Loucy (cell line): ENCODE measurements at regions not wholly inside any gene's neighbourhood (a gene's known extent, or its start where the extent isn't known, plus 50 kb on each side); places are given as distances from the start of the nearest gene placed in this dataset.

Experiments
- H2AFZ ChIP-seq: fragments of 200-600 bp; sonication (generic); 2 replicates; pipeline ENCODE4 v1.6.0; 2016; ENCODE audit warnings: antibody characterized with exemption, mild to moderate bottlenecking, low read length, moderate library complexity
- H3F3A ChIP-seq: fragments of 200-600 bp; 2 replicates; pipeline ENCODE4 v1.6.0; 2016; ENCODE audit warnings: antibody characterized with exemption, low read depth, mild to moderate bottlenecking
- H3K27me3 ChIP-seq: fragments of 200-600 bp; sonication (generic); 2 replicates; pipeline ENCODE4 v1.6.1; 2014; ENCODE audit warnings: low read length, mild to moderate bottlenecking; ENCODE audit not compliant: insufficient read depth, poor library complexity, severe bottlenecking
- H3K36me3 ChIP-seq: fragments of 200-600 bp; sonication (generic); 2 replicates; pipeline ENCODE4 v1.6.1; 2016; ENCODE audit warnings: low read length; ENCODE audit not compliant: insufficient read depth
- H3K4me1 ChIP-seq: fragments of 200-600 bp; sonication (generic); 2 replicates; pipeline ENCODE4 v1.5.1; 2014; ENCODE audit warnings: low read length, mild to moderate bottlenecking; ENCODE audit not compliant: insufficient read depth, poor library complexity, severe bottlenecking
- H3K4me2 ChIP-seq: fragments of 200-600 bp; sonication (generic); 2 replicates; pipeline ENCODE4 v1.6.0; 2014; ENCODE audit warnings: antibody characterized with exemption, low read length, low read depth, mild to moderate bottlenecking; ENCODE audit not compliant: poor library complexity, severe bottlenecking
- H3K4me3 ChIP-seq: fragments of 200-600 bp; sonication (generic); 2 replicates; pipeline ENCODE4 v1.5.1; 2014; ENCODE audit warnings: low read length, mild to moderate bottlenecking, mixed read lengths; ENCODE audit not compliant: poor library complexity, severe bottlenecking
- H3K79me2 ChIP-seq: fragments of 200-600 bp; sonication (generic); 2 replicates; pipeline ENCODE4 v1.6.1; 2014; ENCODE audit warnings: low read length; ENCODE audit not compliant: insufficient read depth
- H3K9ac ChIP-seq: fragments of 200-600 bp; sonication (generic); 2 replicates; pipeline ENCODE4 v1.6.0; 2014; ENCODE audit warnings: mild to moderate bottlenecking, low read depth, low read length, moderate library complexity; ENCODE audit not compliant: poor library complexity, severe bottlenecking
- H3K9me2 ChIP-seq: fragments of 200-600 bp; sonication (generic); replicated peaks from 2 replicates; pipeline ENCODE4 v1.6.1; 2016; ENCODE audit warnings: low read depth, low read length, mixed read lengths
- H3K9me3 ChIP-seq: fragments of 200-600 bp; sonication (generic); 2 replicates; pipeline ENCODE4 v1.6.1; 2014; ENCODE audit warnings: mild to moderate bottlenecking, antibody characterized with exemption, low read length, low read depth; ENCODE audit not compliant: insufficient read depth
- H4K20me1 ChIP-seq: fragments of 200-600 bp; sonication (generic); 2 replicates; pipeline ENCODE4 v1.6.0; 2014; ENCODE audit warnings: antibody characterized with exemption, low read length, mild to moderate bottlenecking; ENCODE audit not compliant: insufficient read depth, poor library complexity, severe bottlenecking
- EZH2phosphoT487 ChIP-seq: fragments of 200-600 bp; IDR thresholded peaks from 2 replicates; pipeline ENCODE4 v1.6.1; 2018; ENCODE audit warnings: antibody characterized with exemption, mild to moderate bottlenecking, moderate library complexity, borderline replicate concordance
- TF ChIP-seq, protein P1 (sequence below): fragments of 200-600 bp; sonication (generic); conservative IDR thresholded peaks from 2 replicates; pipeline ENCODE4 v1.5.1; 2014; ENCODE audit warnings: mild to moderate bottlenecking, antibody characterized with exemption, low read length

DNA sequence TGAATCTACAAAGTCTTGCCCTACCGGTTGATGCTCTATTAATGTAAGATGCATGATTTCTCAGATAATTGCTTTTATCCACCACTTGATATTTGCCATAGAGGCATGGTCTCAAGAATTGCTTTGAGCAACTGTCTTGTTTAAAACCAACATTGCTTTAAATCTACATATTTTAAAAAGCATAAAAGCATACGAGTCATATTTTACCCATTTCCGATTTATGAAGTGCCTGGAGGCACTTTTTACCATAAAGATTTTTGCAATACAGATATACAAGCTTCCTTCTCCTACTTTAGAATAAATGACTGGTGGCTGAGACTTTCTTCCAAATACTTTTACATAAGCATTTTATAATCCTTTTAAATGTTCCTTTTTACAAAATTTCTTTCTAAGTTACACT, 517.6 kb downstream of the TXNL1 start:
- TF ChIP-seq EZH2phosphoT487: no peak
- TF ChIP-seq, protein P1, sequence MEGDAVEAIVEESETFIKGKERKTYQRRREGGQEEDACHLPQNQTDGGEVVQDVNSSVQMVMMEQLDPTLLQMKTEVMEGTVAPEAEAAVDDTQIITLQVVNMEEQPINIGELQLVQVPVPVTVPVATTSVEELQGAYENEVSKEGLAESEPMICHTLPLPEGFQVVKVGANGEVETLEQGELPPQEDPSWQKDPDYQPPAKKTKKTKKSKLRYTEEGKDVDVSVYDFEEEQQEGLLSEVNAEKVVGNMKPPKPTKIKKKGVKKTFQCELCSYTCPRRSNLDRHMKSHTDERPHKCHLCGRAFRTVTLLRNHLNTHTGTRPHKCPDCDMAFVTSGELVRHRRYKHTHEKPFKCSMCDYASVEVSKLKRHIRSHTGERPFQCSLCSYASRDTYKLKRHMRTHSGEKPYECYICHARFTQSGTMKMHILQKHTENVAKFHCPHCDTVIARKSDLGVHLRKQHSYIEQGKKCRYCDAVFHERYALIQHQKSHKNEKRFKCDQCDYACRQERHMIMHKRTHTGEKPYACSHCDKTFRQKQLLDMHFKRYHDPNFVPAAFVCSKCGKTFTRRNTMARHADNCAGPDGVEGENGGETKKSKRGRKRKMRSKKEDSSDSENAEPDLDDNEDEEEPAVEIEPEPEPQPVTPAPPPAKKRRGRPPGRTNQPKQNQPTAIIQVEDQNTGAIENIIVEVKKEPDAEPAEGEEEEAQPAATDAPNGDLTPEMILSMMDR: no peak
- Histone ChIP-seq H3K4me3 (no peak overlapping the region), H3F3A (no peaks in the 10 kb centered on the region)

DNA sequence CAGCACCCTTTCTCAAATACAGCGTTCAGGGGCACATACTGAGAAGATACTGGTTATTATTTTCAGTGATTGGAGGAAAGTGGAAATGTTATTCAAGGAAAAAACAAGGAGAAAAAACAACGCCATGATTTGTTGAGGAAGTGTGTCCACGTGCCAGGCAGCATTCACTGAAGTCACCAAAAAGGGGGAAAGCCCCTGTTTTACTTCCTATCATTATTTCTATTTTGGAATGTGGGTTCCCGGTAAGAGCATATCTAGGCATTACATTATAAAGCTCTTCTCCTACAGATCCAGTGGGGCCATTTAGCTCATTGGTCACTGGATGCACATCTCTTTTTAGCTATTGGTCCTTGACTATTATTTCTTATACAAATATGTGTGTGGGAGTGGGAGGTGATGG, 518.7 kb downstream of the TXNL1 start:
- H3K9me3 ChIP-seq: no peaks in the 10 kb centered on the region
- no peaks in the 10 kb centered on the region for H3K79me2 ChIP-seq
- H2AFZ ChIP-seq: no peak overlapping the region
- no peak for TF ChIP-seq EZH2phosphoT487
- TF ChIP-seq, protein P1: no peak
- no peaks in the 10 kb centered on the region for H4K20me1 ChIP-seq
- H3F3A ChIP-seq: no peaks in the 10 kb centered on the region
- H3K4me2 ChIP-seq: no peak overlapping the region
- H3K9ac ChIP-seq: no peak overlapping the region
- no peaks in the 10 kb centered on the region for H3K36me3 ChIP-seq
- H3K27me3 ChIP-seq: no peaks in the 10 kb centered on the region
- H3K4me3 ChIP-seq: no peak overlapping the region
- H3K4me1 ChIP-seq: peaks cover 15% of the 10 kb centered on the region
- H3K9me2 ChIP-seq: no peaks in the 10 kb centered on the region

More for the DNA sequence above, 517.6 kb downstream of the TXNL1 start:
- H4K20me1 ChIP-seq: no peaks in the 10 kb centered on the region
- no peaks in the 10 kb centered on the region for H3K9me3 ChIP-seq
- no peaks in the 10 kb centered on the region for H3K9me2 ChIP-seq
- no peaks in the 10 kb centered on the region for H3K79me2 ChIP-seq
- H3K4me2 ChIP-seq: no peak overlapping the region
- H3K4me1 ChIP-seq: peaks cover 6% of the 10 kb centered on the region
- H3K27me3 ChIP-seq: no peaks in the 10 kb centered on the region
- H3K36me3 ChIP-seq: no peaks in the 10 kb centered on the region
- no peak overlapping the region for H2AFZ ChIP-seq
- H3K9ac ChIP-seq: no peak overlapping the region

DNA sequence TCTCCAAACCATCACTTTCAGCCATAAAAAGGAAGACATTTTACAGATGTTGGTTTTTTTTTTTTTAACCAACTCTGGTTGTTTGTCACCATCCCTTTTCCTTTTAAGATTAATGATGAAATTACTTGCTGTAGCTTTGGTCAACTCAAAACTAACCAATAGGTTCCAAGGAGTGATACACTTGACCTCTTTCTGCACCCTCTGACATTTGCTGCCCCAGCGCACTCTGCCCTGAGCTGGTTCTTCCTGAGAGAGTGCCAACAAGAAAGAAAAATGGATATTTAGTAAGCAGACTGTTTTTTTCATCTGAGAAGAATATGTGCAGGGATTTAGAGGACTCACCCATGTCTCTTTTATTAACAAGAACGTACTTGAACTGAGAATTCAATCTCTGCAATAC, 520.0 kb downstream of the TXNL1 start:
- H3K79me2 ChIP-seq: no peaks in the 10 kb centered on the region
- TF ChIP-seq EZH2phosphoT487: no peak
- TF ChIP-seq, protein P1: no peak
- no peak overlapping the region for H3K9ac ChIP-seq
- H3K4me3 ChIP-seq: no peak overlapping the region
- H4K20me1 ChIP-seq: no peaks in the 10 kb centered on the region
- H3K9me3 ChIP-seq: no peaks in the 10 kb centered on the region
- H3K9me2 ChIP-seq: no peaks in the 10 kb centered on the region
- H3K4me2 ChIP-seq: no peak overlapping the region
- H3K4me1 ChIP-seq: peaks cover 28% of the 10 kb centered on the region
- H2AFZ ChIP-seq: no peak overlapping the region
- H3F3A ChIP-seq: no peaks in the 10 kb centered on the region
- H3K27me3 ChIP-seq: no peaks in the 10 kb centered on the region
- H3K36me3 ChIP-seq: no peaks in the 10 kb centered on the region
